CD4-positive, alpha-beta T cell (primary cell): ENCODE measurements at regions not wholly inside any gene's neighbourhood (a gene's known extent, or its start where the extent isn't known, plus 50 kb on each side); places are given as distances from the start of the nearest gene placed in this dataset.

ENCODE experiments used
- ATAC-seq: fragments of 200-7000 bp; cut with Tn5 transposase; one replicate; pipeline ENCODE4 v1.10.0; 2022; ENCODE audit warnings: mild to moderate bottlenecking; ENCODE audit not compliant: poor library complexity
- CTCF ChIA-PET: fragments of 350-600 bp; sonication (Branson Sonifier 250); formaldehyde crosslinking; loops from one replicate; lab custom pipeline; 2021; ENCODE audit warnings: antibody characterized with exemption, inconsistent platforms; lab: Charles Lee
- POLR2A ChIA-PET: fragments of 350-600 bp; sonication (Branson Sonifier 250); formaldehyde crosslinking; loops from one replicate; lab custom pipeline; 2021; ENCODE audit warnings: antibody characterized with exemption, inconsistent platforms; lab: Charles Lee
- DNase-seq, 14 experiments: peaks; one replicate each; pipeline ENCODE4 v3.0.0-alpha.2; 2013 to 2020; ENCODE audit warnings: mixed read lengths in 2 of 14
- H3K27ac ChIP-seq, 2 donors: one replicate each; pipeline versions ENCODE4 v1.5.1 to v1.7.0; 2013; ENCODE audit warnings: low read length in 2 of 2, low read depth in 1 of 2, mild to moderate bottlenecking in 1 of 2
- H3K27me3 ChIP-seq, 2 experiments: 1 replicate in 1 of 2; 2 replicates in 1 of 2; pipeline versions ENCODE4 v1.6.1 to v1.7.0; 2013; ENCODE audit warnings: low read length in 2 of 2, control low read depth in 1 of 2, mild to moderate bottlenecking in 1 of 2, moderate library complexity in 1 of 2; ENCODE audit not compliant: insufficient read depth in 2 of 2, control insufficient read depth in 1 of 2
- H3K36me3 ChIP-seq: one replicate; pipeline ENCODE4 v1.6.1; 2013; ENCODE audit warnings: low read length, control low read depth; ENCODE audit not compliant: insufficient read depth
- H3K4me1 ChIP-seq: one replicate; pipeline ENCODE4 v1.6.1; 2013; ENCODE audit warnings: low read length, control low read depth; ENCODE audit not compliant: insufficient read depth
- H3K4me3 ChIP-seq: one replicate; pipeline ENCODE4 v1.5.1; 2013; ENCODE audit warnings: mild to moderate bottlenecking, low read length, moderate library complexity
- H3K9me3 ChIP-seq, 2 experiments: 1 replicate in 1 of 2; 2 replicates in 1 of 2; pipeline versions ENCODE4 v1.6.1 to v1.7.0; 2013; ENCODE audit warnings: low read length in 2 of 2, mild to moderate bottlenecking in 2 of 2, control low read depth in 1 of 2, moderate library complexity in 1 of 2; ENCODE audit not compliant: control insufficient read depth in 1 of 2, insufficient read depth in 1 of 2
- H3K27ac Mint-ChIP-seq: one replicate; pipeline ENCODE4 v1.8.0; 2020; ENCODE audit warnings: mixed read lengths
- H3K27me3 Mint-ChIP-seq: one replicate; pipeline ENCODE4 v1.8.0; 2021; ENCODE audit warnings: mixed read lengths
- H3K36me3 Mint-ChIP-seq: one replicate; pipeline ENCODE4 v1.8.0; 2021; ENCODE audit warnings: low read depth, mixed read lengths
- H3K4me1 Mint-ChIP-seq: one replicate; pipeline ENCODE4 v1.8.0; 2021; ENCODE audit warnings: low read depth, mixed read lengths
- H3K4me3 Mint-ChIP-seq: one replicate; pipeline ENCODE4 v1.8.0; 2020; ENCODE audit warnings: mild to moderate bottlenecking, mixed read lengths
- H3K9me3 Mint-ChIP-seq: one replicate; pipeline ENCODE4 v1.8.0; 2020; ENCODE audit warnings: mixed read lengths
- CTCF ChIP-seq: fragments of 200-600 bp; IDR thresholded peaks from one replicate; pipeline ENCODE4 v1.8.0; 2022; ENCODE audit warnings: antibody characterized with exemption, mild to moderate bottlenecking
- intact Hi-C, 2 experiments: fragments of 100-400 bp; cut with DNase I in 1 of 2; cut with micrococcal nuclease in 1 of 2; formaldehyde crosslinking; loops; one replicate each; pipeline versions ENCODE4 v1.15.1 to v1.9.0; 2023 to 2025; cut with DNase I, micrococcal nuclease

- Mint-ChIP-seq H3K27me3 (peaks cover 5% of the 10 kb centered on the region), H3K9me3 (no peaks in the 10 kb centered on the region), H3K4me1 (no peaks in the 10 kb centered on the region), H3K4me3 (no peak overlapping the region), H3K27ac (no peak overlapping the region), H3K36me3 (no peaks in the 10 kb centered on the region)
- H3K4me3 ChIP-seq, result no peak overlapping the region
- H3K4me1 ChIP-seq, result no peaks in the 10 kb centered on the region
- intact Hi-C loops, result no loop called here
- no peak for TF ChIP-seq CTCF
- H3K36me3 ChIP-seq, result no peaks in the 10 kb centered on the region
- H3K9me3 ChIP-seq, result no peaks in the 10 kb centered on the region
- ChIA-PET CTCF (interaction anchor here (0.6 to 1.2 kb wide), 2 partner anchors 25 to 475 kb away, joined by 3 to 4 read pairs; no protein-coding TSS in a partner anchor), POLR2A (no interaction called here)
- H3K27ac ChIP-seq, result no peak overlapping the region
- no peak for DNase-seq
- H3K27me3 ChIP-seq, result no peaks in the 10 kb centered on the region
- no peak for ATAC-seq
Observed at GRCh38 chr6:139844907-139845306, 470.5 kb upstream of the CITED2 start.

GRCh38 chr6:139841794-139842215 lies 467.4 kb upstream of the CITED2 start:
- Histone ChIP-seq H3K27me3 (peaks cover 0 to 4% of the 10 kb centered on the region in 2 experiments), H3K27ac (no peak overlapping the region), H3K36me3 (no peaks in the 10 kb centered on the region), H3K4me1 (no peaks in the 10 kb centered on the region), H3K9me3 (no peaks in the 10 kb centered on the region), H3K4me3 (no peak overlapping the region)
- Mint-ChIP-seq H3K27ac (no peak overlapping the region), H3K9me3 (peaks cover 3% of the 10 kb centered on the region), H3K27me3 (peaks cover 5% of the 10 kb centered on the region), H3K4me1 (no peaks in the 10 kb centered on the region), H3K36me3 (no peaks in the 10 kb centered on the region), H3K4me3 (no peak overlapping the region)
- POLR2A ChIA-PET, result no interaction called here
- intact Hi-C loops, result no loop called here
- CTCF ChIA-PET, result no interaction called here
- DNase-seq (peak in 2 of 14 experiments; percentile 11 to 18), ATAC-seq (no peak)
- no peak for TF ChIP-seq CTCF

GRCh38 chr6:139839506-139840156 lies 465.2 kb upstream of the CITED2 start:
- H3K27ac ChIP-seq, result no peak overlapping the region
- H3K9me3 Mint-ChIP-seq, result peaks cover 3% of the 10 kb centered on the region
- intact Hi-C loops, result no loop called here
- no peak for TF ChIP-seq CTCF
- H3K36me3 ChIP-seq, result no peaks in the 10 kb centered on the region
- DNase-seq (peak in 2 of 14 experiments; percentile 59 to 71), ATAC-seq (no peak)
- no peak overlapping the region for H3K4me3 Mint-ChIP-seq
- peaks cover 5% of the 10 kb centered on the region for H3K27me3 Mint-ChIP-seq
- no peaks in the 10 kb centered on the region for H3K9me3 ChIP-seq
- H3K27ac Mint-ChIP-seq, result no peak overlapping the region
- peak overlapping the region; percentile 9 for H3K4me3 ChIP-seq
- ChIA-PET CTCF (no interaction called here), POLR2A (no interaction called here)
- no peaks in the 10 kb centered on the region for H3K4me1 ChIP-seq
- H3K27me3 ChIP-seq, result peaks cover 0 to 4% of the 10 kb centered on the region in 2 experiments
- no peaks in the 10 kb centered on the region for H3K4me1 Mint-ChIP-seq
- no peaks in the 10 kb centered on the region for H3K36me3 Mint-ChIP-seq
